SJCRH30 (cell line): ENCODE measurements at regions not wholly inside any gene's neighbourhood (a gene's known extent, or its start where the extent isn't known, plus 50 kb on each side); places are given as distances from the start of the nearest gene placed in this dataset.
"Not testable (repeated sequence)": the region's sequence is repeated elsewhere in the genome, so short reads cannot be mapped to it uniquely, and the experiment has no call there.

Experiments
- DNase-seq, 2 experiments: peaks; one replicate each; pipeline ENCODE4 v3.0.0-alpha.2; 2015 to 2020
- H3K27ac ChIP-seq: fragments of 250-450 bp; sonication (Bioruptor Pico); 2 replicates; pipeline ENCODE4 v1.5.1; 2020; ENCODE audit warnings: mild to moderate bottlenecking, moderate library complexity
- H3K27me3 ChIP-seq: fragments of 250-450 bp; sonication (Bioruptor Pico); 2 replicates; pipeline ENCODE4 v1.5.1; 2020; ENCODE audit warnings: mild to moderate bottlenecking, moderate library complexity
- H3K36me3 ChIP-seq: fragments of 250-450 bp; sonication (Bioruptor Pico); 2 replicates; pipeline ENCODE4 v1.5.1; 2020; ENCODE audit warnings: mild to moderate bottlenecking, moderate library complexity
- H3K4me1 ChIP-seq: fragments of 250-450 bp; sonication (Bioruptor Pico); 2 replicates; pipeline ENCODE4 v1.5.1; 2020; ENCODE audit warnings: mild to moderate bottlenecking, moderate library complexity
- H3K4me3 ChIP-seq: fragments of 250-450 bp; sonication (Bioruptor Pico); 2 replicates; pipeline ENCODE4 v1.5.1; 2020; ENCODE audit warnings: mild to moderate bottlenecking, moderate library complexity
- H3K9me3 ChIP-seq: fragments of 250-450 bp; sonication (Bioruptor Pico); replicated peaks from 2 replicates; pipeline ENCODE4 v1.5.1; 2020; ENCODE audit warnings: mild to moderate bottlenecking, moderate library complexity

DNA sequence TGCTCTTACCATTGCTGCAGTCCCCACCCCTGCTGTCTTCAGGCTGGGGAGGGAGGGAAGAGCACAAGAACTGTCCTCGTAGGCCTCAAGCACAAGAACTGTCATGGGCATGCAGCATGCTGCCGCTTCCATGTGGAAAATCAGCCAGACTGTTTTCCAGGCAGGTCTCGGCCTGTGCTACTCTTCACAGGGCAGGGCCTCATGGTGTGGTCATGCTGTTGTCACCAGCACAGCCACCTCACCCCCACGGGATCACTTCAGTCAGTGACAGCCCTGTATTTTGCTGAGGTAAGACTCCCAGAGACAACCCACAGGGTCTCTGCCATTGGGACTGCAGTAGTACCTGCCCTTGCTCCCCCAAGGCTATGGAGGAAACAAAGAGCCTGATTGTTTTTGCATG, 205.3 kb downstream of the NAP1L3 start:
- Histone ChIP-seq H3K27me3 (no peaks in the 10 kb centered on the region), H3K36me3 (no peaks in the 10 kb centered on the region)

DNA sequence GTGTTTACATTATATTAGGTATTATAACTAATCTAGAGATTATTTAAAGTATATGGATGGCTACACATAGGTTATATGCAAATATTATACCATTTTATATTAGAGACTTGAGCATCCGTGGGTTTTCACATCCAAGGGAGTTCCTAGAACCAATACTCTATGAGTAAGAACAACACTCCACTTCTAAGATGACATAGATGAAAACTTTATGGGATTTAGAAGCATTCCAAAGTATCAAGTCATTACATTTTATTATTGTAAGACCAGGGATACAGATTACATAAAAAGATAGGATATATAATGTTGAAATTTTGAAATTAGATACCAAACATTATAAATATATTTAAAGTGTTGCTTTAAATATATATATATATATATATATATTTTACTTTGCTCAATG, 207.0 kb downstream of the NAP1L3 start:
- no peak for DNase-seq
- Histone ChIP-seq H3K4me3 (no peak overlapping the region), H3K27ac (no peak overlapping the region), H3K27me3 (no peaks in the 10 kb centered on the region), H3K4me1 (no peaks in the 10 kb centered on the region), H3K9me3 (no peaks in the 10 kb centered on the region), H3K36me3 (no peaks in the 10 kb centered on the region)

More for the DNA sequence above, 205.3 kb downstream of the NAP1L3 start:
- Histone ChIP-seq H3K9me3 (no peaks in the 10 kb centered on the region), H3K4me1 (no peaks in the 10 kb centered on the region), H3K4me3 (no peak overlapping the region), H3K27ac (no peak overlapping the region)
- no peak for DNase-seq

DNA sequence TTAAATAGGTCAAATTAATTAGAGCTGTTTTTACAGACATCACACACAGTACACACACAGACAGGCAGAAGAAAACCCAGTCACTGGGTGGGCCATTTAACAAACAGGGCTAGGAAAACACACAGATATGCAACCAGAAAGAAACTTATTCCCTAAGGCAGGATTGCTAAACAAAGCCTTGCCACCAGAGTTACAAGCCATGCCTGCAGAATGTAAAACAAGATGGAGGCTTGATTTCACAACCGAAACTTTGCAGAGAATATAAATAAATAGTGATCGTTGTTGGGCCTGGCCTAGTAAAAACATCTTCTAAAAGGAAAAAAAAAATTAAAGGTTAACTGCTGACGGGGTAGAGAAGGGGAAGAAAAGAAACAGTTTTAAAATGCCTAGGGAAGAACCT, 212.3 kb downstream of the NAP1L3 start:
- H3K9me3 ChIP-seq: no peaks in the 10 kb centered on the region
- no peaks in the 10 kb centered on the region for H3K27me3 ChIP-seq
- no peak overlapping the region for H3K4me3 ChIP-seq
- H3K4me1 ChIP-seq: no peaks in the 10 kb centered on the region
- H3K36me3 ChIP-seq: no peaks in the 10 kb centered on the region
- DNase-seq: no peak
- no peak overlapping the region for H3K27ac ChIP-seq

DNA sequence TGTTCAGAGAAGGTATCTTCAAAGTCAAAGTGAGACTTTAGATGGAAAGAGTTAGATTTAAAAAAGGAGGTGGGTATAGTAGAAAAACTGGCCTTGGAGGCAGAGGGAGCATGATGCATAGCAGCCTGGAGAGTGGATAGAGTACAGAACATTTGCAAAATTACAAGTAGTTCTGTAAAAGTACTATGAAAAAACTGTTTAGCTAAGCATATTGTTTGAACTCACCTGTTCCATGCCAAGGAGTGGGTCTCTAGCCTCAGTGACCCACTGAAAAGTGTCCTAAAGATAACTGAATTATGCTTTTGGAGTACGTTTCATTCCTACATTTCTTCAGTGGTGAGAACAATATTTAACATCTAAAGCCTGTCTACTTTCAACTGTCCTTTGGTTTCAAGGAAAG, 218.9 kb downstream of the NAP1L3 start:
- no peaks in the 10 kb centered on the region for H3K36me3 ChIP-seq
- no peak overlapping the region for H3K27ac ChIP-seq
- no peaks in the 10 kb centered on the region for H3K27me3 ChIP-seq
- H3K4me1 ChIP-seq: no peaks in the 10 kb centered on the region
- DNase-seq: no peak
- H3K4me3 ChIP-seq: no peak overlapping the region
- H3K9me3 ChIP-seq: no peaks in the 10 kb centered on the region

DNA sequence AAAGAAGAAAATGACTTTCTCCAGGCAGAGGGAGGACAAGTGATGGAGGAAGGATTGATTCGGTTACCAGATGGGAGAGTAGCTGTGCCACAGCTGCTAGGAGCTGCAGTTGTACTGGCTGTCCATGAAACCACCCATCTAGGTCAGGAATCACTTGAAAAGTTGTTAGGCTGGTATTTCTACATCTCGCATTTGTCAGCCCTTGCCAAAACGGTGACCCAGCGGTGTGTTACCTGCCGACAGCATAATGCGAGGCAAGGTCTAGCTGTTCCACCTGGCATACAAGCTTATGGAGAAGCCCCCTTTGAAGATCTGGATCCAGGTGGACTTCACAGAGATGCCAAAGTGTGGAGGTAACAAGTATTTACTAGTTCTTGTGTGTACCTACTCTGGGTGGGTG, 238.7 kb downstream of the NAP1L3 start:
- DNase-seq, H3K27ac ChIP-seq, H3K9me3 ChIP-seq, H3K4me1 ChIP-seq, H3K27me3 ChIP-seq, H3K4me3 ChIP-seq, H3K36me3 ChIP-seq: not testable (repeated sequence)

DNA sequence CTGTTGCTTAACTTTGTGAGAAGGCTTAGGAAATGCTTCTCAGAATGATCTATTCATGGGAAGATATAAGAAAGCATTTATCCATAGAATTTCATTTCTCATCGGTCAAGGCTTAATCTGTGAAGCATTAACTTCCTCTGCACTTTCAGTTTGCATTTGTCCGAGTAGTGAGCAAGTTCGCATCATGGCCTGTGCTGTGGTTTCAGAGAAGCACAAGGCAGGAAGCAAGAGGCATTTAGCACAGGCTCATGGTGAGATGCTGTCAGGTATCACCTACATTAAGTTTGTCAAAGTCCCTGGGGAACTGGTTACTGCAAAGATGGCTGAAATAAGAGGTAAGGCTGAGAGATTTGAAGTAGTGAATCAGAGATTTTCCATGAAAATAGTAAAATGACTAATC, 244.9 kb downstream of the NAP1L3 start:
- Histone ChIP-seq H3K9me3 (no peaks in the 10 kb centered on the region), H3K36me3 (no peaks in the 10 kb centered on the region), H3K4me1 (no peaks in the 10 kb centered on the region), H3K4me3 (no peak overlapping the region), H3K27me3 (no peaks in the 10 kb centered on the region), H3K27ac (no peak overlapping the region)
- no peak for DNase-seq

DNA sequence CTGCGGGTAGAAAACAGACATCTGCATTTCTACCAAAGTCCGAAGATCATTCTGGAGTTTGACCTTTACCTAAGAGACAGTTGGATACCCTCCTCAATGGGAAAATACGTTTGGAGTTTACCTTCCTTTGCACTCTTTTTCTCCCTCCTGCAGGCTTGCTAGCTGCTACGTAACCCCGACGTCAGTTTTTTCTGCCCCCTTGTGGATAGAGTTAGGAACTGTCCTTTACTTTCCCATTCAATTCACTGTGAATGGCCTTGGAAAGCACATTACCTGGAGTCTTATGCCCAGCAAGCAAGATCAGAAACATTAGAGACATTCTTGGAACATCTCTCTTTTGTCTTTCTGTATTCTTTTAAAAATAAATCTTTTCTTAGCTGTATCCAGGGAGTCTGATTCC, 250.7 kb downstream of the NAP1L3 start:
- Histone ChIP-seq H3K4me3 (no peak overlapping the region), H3K27me3 (no peaks in the 10 kb centered on the region), H3K9me3 (no peaks in the 10 kb centered on the region), H3K36me3 (no peaks in the 10 kb centered on the region), H3K4me1 (no peaks in the 10 kb centered on the region), H3K27ac (no peak overlapping the region)
- peak in 1 of 2 experiments; percentile 42 for DNase-seq

DNA sequence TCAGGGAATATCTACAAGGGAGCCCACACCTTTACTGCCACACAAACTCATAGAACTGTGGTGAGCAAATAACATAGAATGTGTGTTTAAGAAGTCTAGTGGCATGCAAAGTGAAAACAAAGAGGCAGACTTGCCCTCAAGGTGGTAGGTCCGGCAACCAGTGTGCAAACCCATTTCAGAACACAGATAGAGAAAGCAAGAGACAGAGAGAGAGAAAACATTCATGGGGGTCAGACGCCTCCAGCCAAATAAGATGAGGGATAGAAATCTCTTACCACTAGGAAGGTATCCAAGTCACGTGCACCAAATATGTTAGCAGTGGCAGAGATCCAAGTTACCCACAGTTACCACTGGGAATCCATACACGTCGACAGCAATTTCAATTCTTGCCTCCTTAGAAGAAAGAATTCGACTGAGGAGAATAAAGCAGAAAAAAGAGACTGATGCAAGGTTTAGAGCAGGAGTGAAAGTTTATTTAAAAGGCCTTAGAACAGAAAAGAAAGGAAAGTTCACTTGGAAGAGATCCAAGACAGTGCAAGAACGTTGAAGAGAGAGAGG, 252.8 kb downstream of the NAP1L3 start:
- no peaks in the 10 kb centered on the region for H3K36me3 ChIP-seq
- no peaks in the 10 kb centered on the region for H3K27me3 ChIP-seq
- no peak for DNase-seq
- H3K27ac ChIP-seq: no peak overlapping the region
- no peaks in the 10 kb centered on the region for H3K4me1 ChIP-seq
- H3K9me3 ChIP-seq: no peaks in the 10 kb centered on the region
- no peak overlapping the region for H3K4me3 ChIP-seq

DNA sequence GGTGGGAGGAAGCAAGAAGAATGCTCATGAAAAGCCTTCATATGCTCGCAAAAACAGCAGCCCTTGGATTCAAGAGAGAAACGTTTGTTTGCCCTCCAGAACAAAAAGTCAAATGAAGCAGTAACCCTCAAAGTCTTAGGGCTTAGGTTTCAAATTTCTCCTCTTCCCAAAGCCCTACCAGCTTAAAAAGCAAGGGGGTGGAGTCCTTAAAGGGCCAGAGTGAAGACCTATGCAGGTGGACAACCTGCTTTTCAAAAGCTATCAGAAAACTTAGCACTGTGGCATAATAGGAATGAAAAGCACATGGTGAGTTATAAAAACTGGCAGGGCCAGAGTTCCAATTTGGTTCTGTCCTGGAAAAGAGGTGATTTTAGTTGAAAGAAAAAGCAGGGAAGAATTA, 253.3 kb downstream of the NAP1L3 start:
- Histone ChIP-seq H3K36me3 (no peaks in the 10 kb centered on the region), H3K27ac (no peak overlapping the region), H3K9me3 (no peaks in the 10 kb centered on the region), H3K4me1 (no peaks in the 10 kb centered on the region), H3K27me3 (no peaks in the 10 kb centered on the region), H3K4me3 (no peak overlapping the region)
- DNase-seq: no peak

DNA sequence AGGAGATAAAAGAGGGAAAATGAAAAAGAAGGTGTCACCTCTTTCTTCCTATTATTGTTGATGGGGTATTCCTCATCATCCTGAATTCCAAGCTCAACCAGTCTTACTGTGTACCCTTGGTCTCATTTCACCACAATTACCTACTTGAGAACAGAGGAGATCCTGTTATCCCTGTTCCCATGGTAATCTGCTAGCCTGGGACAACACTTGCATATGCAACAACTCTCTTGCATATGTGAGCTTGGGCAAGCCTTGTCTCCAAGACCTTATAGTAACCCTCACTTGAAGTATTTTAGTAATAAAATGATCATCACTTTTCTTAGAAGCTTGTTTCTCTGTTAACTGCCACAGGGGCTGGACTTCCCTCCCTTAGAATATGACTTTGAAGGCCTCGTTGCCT, 253.7 kb downstream of the NAP1L3 start:
- no peak overlapping the region for H3K27ac ChIP-seq
- H3K27me3 ChIP-seq: no peaks in the 10 kb centered on the region
- no peak overlapping the region for H3K4me3 ChIP-seq
- no peaks in the 10 kb centered on the region for H3K36me3 ChIP-seq
- H3K4me1 ChIP-seq: no peaks in the 10 kb centered on the region
- DNase-seq: no peak
- H3K9me3 ChIP-seq: no peaks in the 10 kb centered on the region

DNA sequence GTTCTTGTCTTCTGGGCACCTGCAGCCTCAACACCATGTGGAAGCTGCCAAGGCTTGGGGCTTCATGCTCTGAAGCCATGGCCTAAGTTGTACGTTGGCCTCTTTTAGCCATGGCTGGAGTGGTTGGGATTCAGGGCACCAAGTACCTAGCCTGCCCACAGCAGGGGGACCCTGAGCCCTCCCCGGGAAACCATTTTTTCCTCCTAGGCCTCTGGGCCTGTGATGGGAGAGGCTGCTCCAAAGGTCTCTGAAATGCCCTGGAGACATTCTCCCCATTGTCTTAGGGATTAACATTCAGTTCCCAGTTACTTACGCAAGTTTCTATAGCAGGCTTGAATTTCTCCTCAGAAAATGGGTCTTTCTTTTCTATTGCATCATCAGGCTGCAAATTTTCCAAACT, 269.3 kb downstream of the NAP1L3 start:
- no peaks in the 10 kb centered on the region for H3K36me3 ChIP-seq
- no peaks in the 10 kb centered on the region for H3K9me3 ChIP-seq
- H3K4me3 ChIP-seq: no peak overlapping the region
- no peaks in the 10 kb centered on the region for H3K4me1 ChIP-seq
- no peak for DNase-seq
- no peaks in the 10 kb centered on the region for H3K27me3 ChIP-seq
- no peak overlapping the region for H3K27ac ChIP-seq

DNA sequence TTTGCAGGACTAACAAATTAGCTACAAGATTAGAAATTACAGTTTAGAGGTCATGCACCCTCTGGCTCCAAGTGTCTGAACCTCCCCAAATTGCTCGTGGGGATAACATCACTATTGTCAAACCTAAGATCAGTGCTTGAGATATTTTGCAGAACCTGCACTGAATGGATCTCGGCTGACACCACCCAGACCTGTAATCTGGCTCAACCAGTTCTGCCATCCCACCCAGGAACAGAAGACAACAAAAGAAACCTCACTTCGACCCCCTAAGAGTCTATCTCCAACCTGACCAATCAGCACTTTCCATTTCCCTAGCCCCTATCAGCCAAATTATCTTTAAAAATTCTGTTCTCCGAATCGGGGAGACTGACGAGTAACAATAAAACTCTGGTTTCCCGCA, 318.7 kb downstream of the NAP1L3 start:
- DNase-seq: no peak
- Histone ChIP-seq H3K4me3 (no peak overlapping the region), H3K27me3 (no peaks in the 10 kb centered on the region), H3K9me3 (no peaks in the 10 kb centered on the region), H3K36me3 (no peaks in the 10 kb centered on the region), H3K4me1 (no peaks in the 10 kb centered on the region), H3K27ac (no peak overlapping the region)

DNA sequence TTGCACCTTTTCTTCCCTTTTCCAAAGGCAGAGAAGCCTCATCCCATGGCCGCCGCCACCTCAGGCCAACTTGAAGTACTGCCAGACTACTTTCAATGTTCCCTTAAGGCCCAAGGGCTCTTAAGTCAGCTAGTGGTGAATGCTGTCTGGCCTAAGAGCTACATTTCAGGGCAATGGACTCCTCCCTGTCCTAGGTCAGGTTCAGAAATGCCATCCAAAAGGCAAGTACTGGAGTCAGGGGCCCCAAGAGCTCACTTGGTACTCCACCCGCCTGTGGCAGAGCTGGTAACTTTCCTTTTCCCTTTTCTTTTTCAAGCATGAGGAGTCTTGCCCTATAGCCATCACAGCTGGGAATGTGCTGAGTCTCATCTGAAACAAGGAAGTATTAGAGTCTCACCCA, 327.1 kb downstream of the NAP1L3 start:
- H3K9me3 ChIP-seq: no peaks in the 10 kb centered on the region
- H3K27me3 ChIP-seq: no peaks in the 10 kb centered on the region
- no peak for DNase-seq
- H3K4me3 ChIP-seq: no peak overlapping the region
- H3K36me3 ChIP-seq: no peaks in the 10 kb centered on the region
- H3K27ac ChIP-seq: no peak overlapping the region
- no peaks in the 10 kb centered on the region for H3K4me1 ChIP-seq

DNA sequence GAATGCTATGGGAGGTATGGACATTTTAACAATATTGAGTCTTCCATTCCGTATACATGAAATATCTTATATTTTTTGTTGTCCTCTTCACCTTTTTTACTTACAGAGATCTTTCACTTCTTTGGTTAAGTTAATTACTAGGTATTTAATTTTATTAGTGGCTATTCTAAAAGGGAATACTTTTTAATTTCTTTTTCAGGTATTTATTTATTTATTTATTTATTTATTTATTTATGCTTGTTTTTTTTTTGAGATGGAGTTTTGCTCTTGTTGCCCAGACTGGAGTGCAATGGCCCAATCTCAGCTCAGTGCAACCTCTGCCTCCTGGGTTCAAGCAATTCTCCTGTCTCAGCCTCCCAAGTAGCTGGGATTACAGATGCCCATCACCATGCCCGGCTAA, 329.1 kb downstream of the NAP1L3 start:
- H3K27ac ChIP-seq, H3K4me1 ChIP-seq, H3K9me3 ChIP-seq, H3K27me3 ChIP-seq, DNase-seq, H3K4me3 ChIP-seq, H3K36me3 ChIP-seq: not testable (repeated sequence)

DNA sequence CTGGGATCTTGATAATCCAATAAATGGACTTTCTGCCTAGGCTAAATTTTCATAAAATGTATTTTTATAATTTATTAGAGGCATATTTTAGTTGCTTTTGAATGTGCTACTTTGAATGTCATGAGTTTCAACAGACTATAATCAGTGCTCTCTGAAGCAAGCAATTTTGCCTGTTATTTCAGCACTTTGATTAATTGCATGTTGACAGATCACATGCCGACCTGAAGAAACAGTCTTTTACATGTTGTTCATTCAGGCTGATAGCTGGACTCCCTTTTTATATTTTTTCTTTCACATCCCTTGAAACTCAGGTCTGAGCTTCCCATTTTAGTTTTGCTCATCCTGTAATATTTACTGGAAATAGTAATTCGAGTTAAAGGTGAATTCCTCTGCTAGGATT, 341.0 kb downstream of the NAP1L3 start:
- Histone ChIP-seq H3K4me3 (no peak overlapping the region), H3K27me3 (no peaks in the 10 kb centered on the region), H3K36me3 (no peaks in the 10 kb centered on the region), H3K9me3 (no peaks in the 10 kb centered on the region), H3K4me1 (no peaks in the 10 kb centered on the region), H3K27ac (no peak overlapping the region)
- DNase-seq: no peak

DNA sequence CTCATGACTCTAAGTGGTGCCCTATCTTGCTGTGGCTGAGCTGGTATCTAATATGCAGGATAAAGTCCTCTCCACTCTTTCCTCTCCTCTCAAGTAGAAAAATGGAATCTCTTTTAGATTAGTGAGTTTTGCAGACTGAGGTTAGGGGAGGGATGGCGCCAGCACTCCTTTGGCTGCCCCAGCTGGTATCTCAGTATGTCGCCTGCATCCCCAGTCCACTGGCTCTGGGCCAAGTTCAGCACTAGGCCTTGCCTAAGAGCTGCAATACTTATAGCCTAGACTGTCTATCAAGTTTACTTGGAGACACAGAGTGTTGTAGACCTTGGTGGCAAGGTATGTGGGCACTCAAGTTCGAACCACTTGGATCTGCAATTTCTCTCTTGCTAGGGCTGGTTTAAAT, 351.3 kb downstream of the NAP1L3 start:
- no peaks in the 10 kb centered on the region for H3K36me3 ChIP-seq
- H3K4me3 ChIP-seq: no peak overlapping the region
- DNase-seq: peak in 1 of 2 experiments; percentile 4
- H3K27me3 ChIP-seq: no peaks in the 10 kb centered on the region
- H3K27ac ChIP-seq: no peak overlapping the region
- no peaks in the 10 kb centered on the region for H3K4me1 ChIP-seq
- H3K9me3 ChIP-seq: no peaks in the 10 kb centered on the region

DNA sequence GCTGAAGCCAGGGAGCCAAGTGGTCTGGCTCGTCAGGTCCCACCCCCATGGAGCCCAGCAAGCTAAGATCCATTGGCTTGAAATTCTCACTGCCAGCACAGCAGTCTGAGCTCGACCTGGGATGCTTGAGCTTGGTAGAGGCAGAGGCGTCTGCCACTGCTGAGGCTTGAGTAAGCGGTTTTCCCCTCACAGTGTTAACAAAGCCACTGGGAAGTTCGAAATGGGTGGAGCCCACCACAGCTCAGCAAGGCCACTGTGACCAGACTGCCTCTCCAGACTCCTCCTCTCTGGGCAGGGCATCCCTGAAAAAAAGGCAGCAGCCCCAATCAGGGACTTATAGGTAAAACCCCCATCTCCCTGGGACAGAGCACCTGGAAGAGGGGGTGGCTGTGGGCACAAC, 353.8 kb downstream of the NAP1L3 start:
- DNase-seq: no peak
- Histone ChIP-seq H3K36me3 (no peaks in the 10 kb centered on the region), H3K27me3 (no peaks in the 10 kb centered on the region), H3K9me3 (no peaks in the 10 kb centered on the region), H3K4me1 (no peaks in the 10 kb centered on the region), H3K27ac (no peak overlapping the region), H3K4me3 (no peak overlapping the region)
